GOT3 (cell line): ENCODE measurements at regions not wholly inside any gene's neighbourhood (a gene's known extent, or its start where the extent isn't known, plus 50 kb on each side); places are given as distances from the start of the nearest gene placed in this dataset.

ENCODE experiments used
- DNase-seq: peaks from one replicate; lab custom pipeline; 2025; ENCODE audit warnings: mixed read lengths; lab: John Stamatoyannopoulos, UW

GRCh38 chrX:131894995-131895394, 128.1 kb upstream of the STK26 start:
- no peak for DNase-seq

DNA sequence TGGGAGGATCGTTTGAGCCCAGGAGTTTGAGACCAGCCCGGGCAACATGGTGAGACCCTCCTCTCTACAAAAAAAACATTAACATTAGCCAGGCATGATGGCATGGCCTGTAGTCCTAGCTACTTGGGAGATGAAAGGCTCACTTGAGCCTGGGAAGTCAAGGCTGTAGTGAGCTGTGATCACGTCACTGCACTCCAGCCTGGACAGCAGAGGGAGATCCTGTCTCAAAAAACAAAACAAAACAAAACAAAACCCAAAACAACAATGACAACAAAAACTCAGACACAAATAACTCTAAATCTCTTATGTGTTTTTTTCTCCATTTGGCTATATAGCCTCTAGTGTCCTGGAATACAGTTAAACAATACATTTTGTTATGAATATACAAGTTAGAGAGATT, 127.3 kb upstream of the STK26 start:
- no peak for DNase-seq

- DNase-seq = no peak
Observed at GRCh38 chrX:131901546-131901945, 121.6 kb upstream of the STK26 start.

- no peak for DNase-seq
Observed at GRCh38 chrX:131907488-131908314, 115.4 kb upstream of the STK26 start.

GRCh38 chrX:131910586-131910985, 112.5 kb upstream of the STK26 start:
- no peak for DNase-seq

GRCh38 chrX:131915488-131915887, 107.6 kb upstream of the STK26 start:
- no peak for DNase-seq

- no peak for DNase-seq
Observed at GRCh38 chrX:131917588-131917987, 105.5 kb upstream of the STK26 start.

DNA sequence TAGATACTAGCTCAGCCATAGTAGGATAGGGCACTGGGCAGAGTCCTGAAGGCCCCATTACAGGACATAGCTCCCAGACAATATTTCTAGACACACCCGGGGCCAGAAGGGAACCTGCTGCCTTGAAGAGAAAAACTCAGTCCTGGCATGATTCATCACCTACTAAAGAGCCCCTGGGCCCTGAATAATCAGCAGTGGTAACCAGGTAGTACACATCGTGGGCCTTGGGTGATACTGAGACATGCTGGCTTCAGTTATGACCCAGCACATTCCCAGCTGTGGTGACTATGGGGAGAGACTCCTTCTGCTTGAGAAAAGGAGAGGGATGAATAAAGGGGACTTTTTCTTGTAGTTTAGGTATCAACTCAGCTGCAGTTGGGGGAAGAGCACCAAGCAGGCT, 104.3 kb upstream of the STK26 start:
- no peak for DNase-seq

DNA sequence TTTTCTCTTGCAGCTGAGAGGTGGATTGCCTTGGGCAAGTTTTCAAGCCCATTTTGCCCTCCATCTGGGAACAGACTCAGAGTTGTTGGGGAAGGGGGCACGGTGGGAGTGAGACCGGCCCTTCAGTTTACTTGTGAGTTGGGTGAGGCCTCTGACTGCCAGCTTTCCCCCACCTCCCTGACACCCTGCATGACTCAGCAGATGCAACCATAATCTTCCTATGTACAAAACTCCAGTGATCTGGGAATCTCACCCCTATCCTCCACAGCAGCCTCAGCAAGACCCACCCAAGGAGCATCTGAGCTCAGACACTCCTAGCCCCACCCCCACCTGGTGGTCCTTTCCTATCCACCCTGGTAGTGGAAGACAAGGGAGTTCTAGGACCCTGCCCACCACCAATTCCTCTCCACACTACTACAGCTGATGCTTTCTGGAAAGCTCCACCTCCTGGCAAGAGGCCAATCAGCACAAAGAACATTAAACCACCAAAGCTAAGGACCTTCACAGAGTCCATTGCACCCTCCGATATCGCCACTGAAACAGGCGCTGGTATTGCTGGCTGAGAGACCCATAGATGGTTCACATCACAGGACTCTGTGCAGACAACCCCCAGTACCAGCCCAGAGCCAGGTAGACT, 99.4 kb upstream of the STK26 start:
- no peak for DNase-seq

DNA sequence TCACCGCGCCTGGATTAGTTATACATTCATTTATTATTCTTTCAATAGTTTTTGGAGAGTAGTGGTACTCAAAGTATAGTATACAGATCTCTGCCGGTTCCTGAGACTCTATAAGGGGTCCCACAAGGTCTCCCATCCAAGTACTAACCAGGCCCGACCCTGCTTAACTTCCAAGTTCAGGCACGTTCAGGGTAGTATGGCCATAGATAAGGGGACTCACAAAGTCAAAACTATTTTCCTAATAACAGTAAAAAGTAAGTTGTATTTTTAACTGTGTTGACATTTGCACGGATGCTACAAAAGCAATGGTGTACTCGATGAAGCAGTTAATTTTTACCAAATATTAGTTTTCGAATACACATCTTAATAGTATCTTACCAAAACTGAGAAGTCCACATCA, 84.4 kb upstream of the STK26 start:
- DNase-seq = no peak

GRCh38 chrX:131942034-131942433, 81.1 kb upstream of the STK26 start:
- no peak for DNase-seq

GRCh38 chrX:131944936-131945902, 77.9 kb upstream of the STK26 start:
- no peak for DNase-seq

GRCh38 chrX:131951166-131951565, 71.9 kb upstream of the STK26 start:
- DNase-seq = no peak

- no peak for DNase-seq
Observed at GRCh38 chrX:131955099-131955777, 67.9 kb upstream of the STK26 start.

DNA sequence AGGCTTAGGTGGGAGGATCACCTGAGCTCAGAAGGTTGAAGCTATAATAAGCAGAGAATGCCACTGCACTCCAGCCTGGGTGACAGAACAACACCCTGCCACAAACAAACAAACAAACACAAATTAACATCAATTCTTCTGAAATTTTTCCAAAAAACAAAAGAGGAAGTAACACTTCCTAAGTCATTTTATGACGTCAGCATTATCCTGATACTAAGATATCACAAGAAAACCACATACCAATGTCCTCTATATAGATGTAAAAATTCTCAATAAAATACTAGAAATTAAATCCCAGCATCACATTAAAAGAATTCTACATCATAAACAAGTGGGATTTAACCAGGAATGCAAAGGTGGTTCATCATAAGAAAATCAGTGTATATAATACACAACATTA, 64.4 kb upstream of the STK26 start:
- DNase-seq = no peak

GRCh38 chrX:131970347-131970746, 52.8 kb upstream of the STK26 start:
- no peak for DNase-seq
